NCI-H774 (cell line): ENCODE measurements at regions not wholly inside any gene's neighbourhood (a gene's known extent, or its start where the extent isn't known, plus 50 kb on each side); places are given as distances from the start of the nearest gene placed in this dataset.
A peak's percentile ranks its signal among the peaks of the same experiment; 100 is the strongest.

Experiments
- DNase-seq: peaks from one replicate; lab custom pipeline; 2025; lab: John Stamatoyannopoulos, UW

GRCh38 chr12:111310076-111310870 is 58.6 kb downstream of the PHETA1 start:
- DNase-seq, result no peak

- DNase-seq, result no peak
These were observed 59.3 kb downstream of the PHETA1 start for GRCh38 chr12:111309584-111309983.

- no peak for DNase-seq
These were observed 60.4 kb downstream of the PHETA1 start for GRCh38 chr12:111308473-111308872.

GRCh38 chr12:111304642-111305071 is 64.2 kb downstream of the PHETA1 start:
- DNase-seq, result no peak

GRCh38 chr12:111303531-111303930 is 65.4 kb downstream of the PHETA1 start:
- DNase-seq, result no peak

- peak; percentile 28 for DNase-seq
These were observed 70.1 kb downstream of the PHETA1 start for GRCh38 chr12:111298582-111299436.

GRCh38 chr12:111297703-111298426 is 71.0 kb downstream of the PHETA1 start:
- DNase-seq, result no peak

- no peak for DNase-seq
These were observed 71.9 kb downstream of the PHETA1 start for GRCh38 chr12:111296906-111297463.

GRCh38 chr12:111295176-111295575 is 73.7 kb downstream of the PHETA1 start:
- DNase-seq, result no peak

- DNase-seq, result no peak
These were observed 75.5 kb downstream of the PHETA1 start for GRCh38 chr12:111293266-111294009.

GRCh38 chr12:111291357-111291756 is 77.5 kb downstream of the PHETA1 start:
- no peak for DNase-seq

- no peak for DNase-seq
These were observed 80.1 kb downstream of the PHETA1 start for GRCh38 chr12:111288771-111289170.

GRCh38 chr12:111287125-111287900 is 81.6 kb downstream of the PHETA1 start:
- DNase-seq, result peak; percentile 78

GRCh38 chr12:111285200-111285599 is 83.7 kb downstream of the PHETA1 start:
- DNase-seq, result no peak

- no peak for DNase-seq
These were observed 84.2 kb downstream of the PHETA1 start for GRCh38 chr12:111284709-111285108.

- no peak for DNase-seq
These were observed 84.9 kb downstream of the PHETA1 start for GRCh38 chr12:111283966-111284365.

- no peak for DNase-seq
These were observed 85.4 kb downstream of the PHETA1 start for GRCh38 chr12:111283521-111283920.

GRCh38 chr12:111277570-111277969 is 91.3 kb downstream of the PHETA1 start:
- DNase-seq, result no peak

GRCh38 chr12:111276146-111276545 is 92.7 kb downstream of the PHETA1 start:
- no peak for DNase-seq

GRCh38 chr12:111275308-111275707 is 93.6 kb downstream of the PHETA1 start:
- no peak for DNase-seq

- no peak for DNase-seq
These were observed 94.1 kb downstream of the PHETA1 start for GRCh38 chr12:111274777-111275176.
